ENCODE measurements at regions not wholly inside any gene's neighbourhood (a gene's known extent, or its start where the extent isn't known, plus 50 kb on each side); places are given as distances from the start of the nearest gene placed in this dataset.

- no peaks in the 10 kb centered on the region for H3K36me3 ChIP-seq (ENCODE audit: control insufficient read depth in 2 of 2, extremely low read depth in 1 of 2, insufficient read depth in 2 of 2, low read length in 2 of 2)
- dilution Hi-C loops (cut with MboI; ENCODE audit: extremely low pct_ligation_motif_present, low sequenced_read_pairs) = no loop called here
- no peaks in the 10 kb centered on the region for H4K20me1 ChIP-seq (ENCODE audit: control insufficient read depth, extremely low read depth, insufficient read depth, low read length)
- H3K4me3 ChIP-seq (ENCODE audit: control insufficient read depth in 2 of 3, extremely low read depth in 1 of 3, insufficient read depth in 2 of 3, low read depth in 1 of 3, low read length in 3 of 3) = no peak overlapping the region
- H3K4me1 ChIP-seq (ENCODE audit: control insufficient read depth, extremely low read depth, insufficient read depth, low read length) = peaks cover 12% of the 10 kb centered on the region
- no peak overlapping the region for H2AFZ ChIP-seq (ENCODE audit: control insufficient read depth, low read length)
- TF ChIP-seq, protein P1, sequence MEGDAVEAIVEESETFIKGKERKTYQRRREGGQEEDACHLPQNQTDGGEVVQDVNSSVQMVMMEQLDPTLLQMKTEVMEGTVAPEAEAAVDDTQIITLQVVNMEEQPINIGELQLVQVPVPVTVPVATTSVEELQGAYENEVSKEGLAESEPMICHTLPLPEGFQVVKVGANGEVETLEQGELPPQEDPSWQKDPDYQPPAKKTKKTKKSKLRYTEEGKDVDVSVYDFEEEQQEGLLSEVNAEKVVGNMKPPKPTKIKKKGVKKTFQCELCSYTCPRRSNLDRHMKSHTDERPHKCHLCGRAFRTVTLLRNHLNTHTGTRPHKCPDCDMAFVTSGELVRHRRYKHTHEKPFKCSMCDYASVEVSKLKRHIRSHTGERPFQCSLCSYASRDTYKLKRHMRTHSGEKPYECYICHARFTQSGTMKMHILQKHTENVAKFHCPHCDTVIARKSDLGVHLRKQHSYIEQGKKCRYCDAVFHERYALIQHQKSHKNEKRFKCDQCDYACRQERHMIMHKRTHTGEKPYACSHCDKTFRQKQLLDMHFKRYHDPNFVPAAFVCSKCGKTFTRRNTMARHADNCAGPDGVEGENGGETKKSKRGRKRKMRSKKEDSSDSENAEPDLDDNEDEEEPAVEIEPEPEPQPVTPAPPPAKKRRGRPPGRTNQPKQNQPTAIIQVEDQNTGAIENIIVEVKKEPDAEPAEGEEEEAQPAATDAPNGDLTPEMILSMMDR (optimal IDR thresholded peaks at IDR 0.05 in 1 of 3, IDR thresholded peaks at IDR 0.05 in 1 of 3, conservative IDR thresholded peaks at IDR 0.05 in 1 of 3; ENCODE audit: extremely low read depth in 1 of 3, insufficient read depth in 2 of 3, low read length in 3 of 3) = no peak
- no peak for TF ChIP-seq EZH2 (IDR thresholded peaks at IDR 0.05; ENCODE audit: low read length)
- H3K9me1 ChIP-seq (ENCODE audit: control insufficient read depth, extremely low read depth, insufficient read depth, low read length) = no peaks in the 10 kb centered on the region
- DNase-seq (ENCODE audit: low read depth, low spot score) (peak; percentile 19), FAIRE-seq (peak; percentile 60)
- no peaks in the 10 kb centered on the region for H3K79me2 ChIP-seq (ENCODE audit: control insufficient read depth, insufficient read depth, low read length)
- no peaks in the 10 kb centered on the region for H3K9me3 ChIP-seq (ENCODE audit: control insufficient read depth, low read depth, low read length)
- H3K4me2 ChIP-seq (ENCODE audit: control insufficient read depth, extremely low read depth, insufficient read depth, low read depth, low read length) = no peak overlapping the region
- H3K27me3 ChIP-seq (ENCODE audit: control insufficient read depth, extremely low read depth, insufficient read depth, low read length) = no peaks in the 10 kb centered on the region
- no peak overlapping the region for H3K9ac ChIP-seq (ENCODE audit: control insufficient read depth, extremely low read depth, insufficient read depth, low read length)
- no peak overlapping the region for H3K27ac ChIP-seq (ENCODE audit: control insufficient read depth, insufficient read depth, low read length)
Observed at GRCh38 chr16:81175325-81175891, 63.1 kb upstream of the BCO1 start.

- H3K4me2 ChIP-seq (ENCODE audit: control insufficient read depth, extremely low read depth, insufficient read depth, low read depth, low read length) = no peak overlapping the region
- no peaks in the 10 kb centered on the region for H3K36me3 ChIP-seq (ENCODE audit: control insufficient read depth in 2 of 2, extremely low read depth in 1 of 2, insufficient read depth in 2 of 2, low read length in 2 of 2)
- H3K9ac ChIP-seq (ENCODE audit: control insufficient read depth, extremely low read depth, insufficient read depth, low read length) = no peak overlapping the region
- FAIRE-seq (no peak), DNase-seq (ENCODE audit: low read depth, low spot score) (peak; percentile 57)
- no peaks in the 10 kb centered on the region for H4K20me1 ChIP-seq (ENCODE audit: control insufficient read depth, extremely low read depth, insufficient read depth, low read length)
- H3K4me1 ChIP-seq (ENCODE audit: control insufficient read depth, extremely low read depth, insufficient read depth, low read length) = peaks cover 12% of the 10 kb centered on the region
- H3K79me2 ChIP-seq (ENCODE audit: control insufficient read depth, insufficient read depth, low read length) = no peaks in the 10 kb centered on the region
- no peaks in the 10 kb centered on the region for H3K27me3 ChIP-seq (ENCODE audit: control insufficient read depth, extremely low read depth, insufficient read depth, low read length)
- H3K4me3 ChIP-seq (ENCODE audit: control insufficient read depth in 2 of 3, extremely low read depth in 1 of 3, insufficient read depth in 2 of 3, low read depth in 1 of 3, low read length in 3 of 3) = no peak overlapping the region
- H3K27ac ChIP-seq (ENCODE audit: control insufficient read depth, insufficient read depth, low read length) = no peak overlapping the region
- no peaks in the 10 kb centered on the region for H3K9me3 ChIP-seq (ENCODE audit: control insufficient read depth, low read depth, low read length)
- no peaks in the 10 kb centered on the region for H3K9me1 ChIP-seq (ENCODE audit: control insufficient read depth, extremely low read depth, insufficient read depth, low read length)
- no peak overlapping the region for H2AFZ ChIP-seq (ENCODE audit: control insufficient read depth, low read length)
- TF ChIP-seq, protein P1 (optimal IDR thresholded peaks at IDR 0.05 in 1 of 3, IDR thresholded peaks at IDR 0.05 in 1 of 3, conservative IDR thresholded peaks at IDR 0.05 in 1 of 3; ENCODE audit: extremely low read depth in 1 of 3, insufficient read depth in 2 of 3, low read length in 3 of 3) = no peak
- no peak for TF ChIP-seq EZH2 (IDR thresholded peaks at IDR 0.05; ENCODE audit: low read length)
- dilution Hi-C loops (cut with MboI; ENCODE audit: extremely low pct_ligation_motif_present, low sequenced_read_pairs) = no loop called here
Observed at GRCh38 chr16:81174644-81175324, 63.7 kb upstream of the BCO1 start.
